ENCODE measurements at regions not wholly inside any gene's neighbourhood (a gene's known extent, or its start where the extent isn't known, plus 50 kb on each side); places are given as distances from the start of the nearest gene placed in this dataset.
"Not testable (repeated sequence)": the region's sequence is repeated elsewhere in the genome, so short reads cannot be mapped to it uniquely, and the experiment has no call there.

- H3K4me3 ChIP-seq (ENCODE audit: control insufficient read depth in 1 of 2, extremely low read depth in 1 of 2, low read length in 1 of 2) = no peak overlapping the region
- Mint-ChIP-seq H3K27me3 (no peaks in the 10 kb centered on the region), H3K27ac (no peak overlapping the region), H3K4me1 (no peaks in the 10 kb centered on the region), H3K9me3 (peaks cover 19 to 27% (median 26%) of the 10 kb centered on the region in 3 donors), H3K36me3 (no peaks in the 10 kb centered on the region), H3K4me3 (no peak overlapping the region)
- DNase-seq (no peak), ATAC-seq (replicated peaks in 1 of 4) (no peak)
- H3K4me1 ChIP-seq (ENCODE audit: control insufficient read depth in 1 of 2, extremely low read depth in 1 of 2, insufficient read depth in 2 of 2, low read length in 2 of 2) = no peaks in the 10 kb centered on the region
- H3K9me3 ChIP-seq = no peaks in the 10 kb centered on the region
- H3K27me3 ChIP-seq (replicated peaks in 1 of 2; ENCODE audit: control insufficient read depth in 2 of 2, extremely low read depth in 1 of 2, insufficient read depth in 2 of 2, low read length in 1 of 2) = no peaks in the 10 kb centered on the region
- no CpG with 5 or more reads among the region's 2 CpGs for WGBS (ENCODE audit: insufficient coverage)
- no peaks in the 10 kb centered on the region for H3K36me3 ChIP-seq (ENCODE audit: control insufficient read depth in 2 of 2, extremely low read depth in 1 of 2, insufficient read depth in 1 of 2, low read length in 1 of 2)
- H3K27ac ChIP-seq (ENCODE audit: low read length) = no peak overlapping the region
- CTCF ChIA-PET = no interaction called here
- POLR2A ChIA-PET = no interaction called here
These were observed 1696.7 kb upstream of the PIK3C3 start for GRCh38 chr18:40258311-40258710.

- Histone ChIP-seq H3K27me3 (replicated peaks in 1 of 2; ENCODE audit: control insufficient read depth in 2 of 2, extremely low read depth in 1 of 2, insufficient read depth in 2 of 2, low read length in 1 of 2) (no peaks in the 10 kb centered on the region), H3K4me3 (ENCODE audit: control insufficient read depth in 1 of 2, extremely low read depth in 1 of 2, low read length in 1 of 2) (no peak overlapping the region), H3K4me1 (ENCODE audit: control insufficient read depth in 1 of 2, extremely low read depth in 1 of 2, insufficient read depth in 2 of 2, low read length in 2 of 2) (no peaks in the 10 kb centered on the region), H3K27ac (ENCODE audit: low read length) (no peak overlapping the region), H3K36me3 (ENCODE audit: control insufficient read depth in 2 of 2, extremely low read depth in 1 of 2, insufficient read depth in 1 of 2, low read length in 1 of 2) (no peaks in the 10 kb centered on the region), H3K9me3 (no peaks in the 10 kb centered on the region)
- Mint-ChIP-seq H3K27ac (no peak overlapping the region), H3K27me3 (no peaks in the 10 kb centered on the region), H3K36me3 (no peaks in the 10 kb centered on the region), H3K4me3 (no peak overlapping the region), H3K9me3 (peaks cover 11 to 31% (median 21%) of the 10 kb centered on the region in 3 donors), H3K4me1 (no peaks in the 10 kb centered on the region)
- ATAC-seq (replicated peaks in 1 of 4) (no peak), DNase-seq (no peak)
- ChIA-PET POLR2A (no interaction called here), CTCF (no interaction called here)
- 100% methylated on average over 1 of the region's 1 CpG for WGBS (ENCODE audit: insufficient coverage)
These were observed 1704.8 kb upstream of the PIK3C3 start for GRCh38 chr18:40250236-40250635.

GRCh38 chr18:40249390-40250080 is 1705.5 kb upstream of the PIK3C3 start:
- Mint-ChIP-seq H3K9me3 (peaks cover 10 to 31% (median 24%) of the 10 kb centered on the region in 3 donors), H3K27ac (no peak overlapping the region), H3K27me3 (no peaks in the 10 kb centered on the region)

GRCh38 chr18:40245612-40246011 is 1709.4 kb upstream of the PIK3C3 start:
- DNase-seq; H3K27ac Mint-ChIP-seq; POLR2A ChIA-PET; CTCF ChIA-PET; H3K4me3 Mint-ChIP-seq; ATAC-seq (replicated peaks in 1 of 4); H3K4me3 ChIP-seq (ENCODE audit: control insufficient read depth in 1 of 2, extremely low read depth in 1 of 2, low read length in 1 of 2); H3K27ac ChIP-seq (ENCODE audit: low read length); H3K9me3 ChIP-seq; H3K36me3 Mint-ChIP-seq; H3K4me1 Mint-ChIP-seq; H3K4me1 ChIP-seq (ENCODE audit: control insufficient read depth in 1 of 2, extremely low read depth in 1 of 2, insufficient read depth in 2 of 2, low read length in 2 of 2); H3K27me3 ChIP-seq (replicated peaks in 1 of 2; ENCODE audit: control insufficient read depth in 2 of 2, extremely low read depth in 1 of 2, insufficient read depth in 2 of 2, low read length in 1 of 2); H3K36me3 ChIP-seq (ENCODE audit: control insufficient read depth in 2 of 2, extremely low read depth in 1 of 2, insufficient read depth in 1 of 2, low read length in 1 of 2); H3K27me3 Mint-ChIP-seq: not testable (repeated sequence)
- peaks cover 8 to 14% (median 11%) of the 10 kb centered on the region in 3 donors for H3K9me3 Mint-ChIP-seq
- 62% methylated on average over 3 of the region's 5 CpGs for WGBS (ENCODE audit: insufficient coverage)

More at GRCh38 chr18:40249390-40250080, 1705.5 kb upstream of the PIK3C3 start:
- Histone ChIP-seq H3K4me1 (ENCODE audit: control insufficient read depth in 1 of 2, extremely low read depth in 1 of 2, insufficient read depth in 2 of 2, low read length in 2 of 2) (no peaks in the 10 kb centered on the region), H3K27ac (ENCODE audit: low read length) (no peak overlapping the region), H3K36me3 (ENCODE audit: control insufficient read depth in 2 of 2, extremely low read depth in 1 of 2, insufficient read depth in 1 of 2, low read length in 1 of 2) (no peaks in the 10 kb centered on the region), H3K9me3 (no peaks in the 10 kb centered on the region), H3K4me3 (ENCODE audit: control insufficient read depth in 1 of 2, extremely low read depth in 1 of 2, low read length in 1 of 2) (no peak overlapping the region), H3K27me3 (replicated peaks in 1 of 2; ENCODE audit: control insufficient read depth in 2 of 2, extremely low read depth in 1 of 2, insufficient read depth in 2 of 2, low read length in 1 of 2) (no peaks in the 10 kb centered on the region)
- no CpG with 5 or more reads among the region's 3 CpGs for WGBS (ENCODE audit: insufficient coverage)
- ATAC-seq (replicated peaks in 1 of 4) (no peak), DNase-seq (no peak)
- H3K4me3 Mint-ChIP-seq = no peak overlapping the region
- ChIA-PET CTCF (no interaction called here), POLR2A (no interaction called here)
- H3K4me1 Mint-ChIP-seq = no peaks in the 10 kb centered on the region
- H3K36me3 Mint-ChIP-seq = no peaks in the 10 kb centered on the region

GRCh38 chr18:40243607-40244006 is 1711.4 kb upstream of the PIK3C3 start:
- H3K36me3 Mint-ChIP-seq = no peaks in the 10 kb centered on the region

GRCh38 chr18:40235836-40236235 is 1719.2 kb upstream of the PIK3C3 start:
- Histone ChIP-seq H3K4me3 (ENCODE audit: control insufficient read depth in 1 of 2, extremely low read depth in 1 of 2, low read length in 1 of 2) (no peak overlapping the region), H3K4me1 (ENCODE audit: control insufficient read depth in 1 of 2, extremely low read depth in 1 of 2, insufficient read depth in 2 of 2, low read length in 2 of 2) (no peaks in the 10 kb centered on the region), H3K36me3 (ENCODE audit: control insufficient read depth in 2 of 2, extremely low read depth in 1 of 2, insufficient read depth in 1 of 2, low read length in 1 of 2) (no peaks in the 10 kb centered on the region), H3K27ac (ENCODE audit: low read length) (no peak overlapping the region), H3K27me3 (replicated peaks in 1 of 2; ENCODE audit: control insufficient read depth in 2 of 2, extremely low read depth in 1 of 2, insufficient read depth in 2 of 2, low read length in 1 of 2) (no peaks in the 10 kb centered on the region), H3K9me3 (no peaks in the 10 kb centered on the region)
- Mint-ChIP-seq H3K27me3 (no peaks in the 10 kb centered on the region), H3K27ac (no peak overlapping the region), H3K9me3 (peaks cover 4 to 10% (median 9%) of the 10 kb centered on the region in 3 donors), H3K4me1 (no peaks in the 10 kb centered on the region), H3K36me3 (no peaks in the 10 kb centered on the region), H3K4me3 (no peak overlapping the region)
- ChIA-PET POLR2A (no interaction called here), CTCF (no interaction called here)
- no CpG with 5 or more reads among the region's 6 CpGs for WGBS (ENCODE audit: insufficient coverage)
- DNase-seq (no peak), ATAC-seq (replicated peaks in 1 of 4) (no peak)

More at GRCh38 chr18:40243607-40244006, 1711.4 kb upstream of the PIK3C3 start:
- Mint-ChIP-seq H3K27me3 (no peaks in the 10 kb centered on the region), H3K4me1 (no peaks in the 10 kb centered on the region), H3K9me3 (peaks cover 9 to 13% (median 11%) of the 10 kb centered on the region in 3 donors), H3K27ac (no peak overlapping the region), H3K4me3 (no peak overlapping the region)
- ATAC-seq (replicated peaks in 1 of 4) (no peak), DNase-seq (no peak)
- Histone ChIP-seq H3K27ac (ENCODE audit: low read length) (no peak overlapping the region), H3K4me1 (ENCODE audit: control insufficient read depth in 1 of 2, extremely low read depth in 1 of 2, insufficient read depth in 2 of 2, low read length in 2 of 2) (no peaks in the 10 kb centered on the region), H3K27me3 (replicated peaks in 1 of 2; ENCODE audit: control insufficient read depth in 2 of 2, extremely low read depth in 1 of 2, insufficient read depth in 2 of 2, low read length in 1 of 2) (no peaks in the 10 kb centered on the region), H3K4me3 (ENCODE audit: control insufficient read depth in 1 of 2, extremely low read depth in 1 of 2, low read length in 1 of 2) (no peak overlapping the region), H3K36me3 (ENCODE audit: control insufficient read depth in 2 of 2, extremely low read depth in 1 of 2, insufficient read depth in 1 of 2, low read length in 1 of 2) (no peaks in the 10 kb centered on the region), H3K9me3 (no peaks in the 10 kb centered on the region)
- no CpG with 5 or more reads among the region's 1 CpG for WGBS (ENCODE audit: insufficient coverage)
- ChIA-PET CTCF (no interaction called here), POLR2A (no interaction called here)

- ATAC-seq (replicated peaks in 1 of 4) (no peak), DNase-seq (no peak)
- no peak overlapping the region for H3K4me3 Mint-ChIP-seq
- H3K36me3 Mint-ChIP-seq = no peaks in the 10 kb centered on the region
- Histone ChIP-seq H3K36me3 (ENCODE audit: control insufficient read depth in 2 of 2, extremely low read depth in 1 of 2, insufficient read depth in 1 of 2, low read length in 1 of 2) (no peaks in the 10 kb centered on the region), H3K9me3 (no peaks in the 10 kb centered on the region), H3K27ac (ENCODE audit: low read length) (no peak overlapping the region), H3K4me3 (ENCODE audit: control insufficient read depth in 1 of 2, extremely low read depth in 1 of 2, low read length in 1 of 2) (no peak overlapping the region), H3K4me1 (ENCODE audit: control insufficient read depth in 1 of 2, extremely low read depth in 1 of 2, insufficient read depth in 2 of 2, low read length in 2 of 2) (no peaks in the 10 kb centered on the region), H3K27me3 (replicated peaks in 1 of 2; ENCODE audit: control insufficient read depth in 2 of 2, extremely low read depth in 1 of 2, insufficient read depth in 2 of 2, low read length in 1 of 2) (no peaks in the 10 kb centered on the region)
- no peaks in the 10 kb centered on the region for H3K4me1 Mint-ChIP-seq
- H3K27me3 Mint-ChIP-seq = no peaks in the 10 kb centered on the region
- peaks cover 4 to 9% (median 9%) of the 10 kb centered on the region in 3 donors for H3K9me3 Mint-ChIP-seq
- H3K27ac Mint-ChIP-seq = no peak overlapping the region
- POLR2A ChIA-PET = no interaction called here
- CTCF ChIA-PET = no interaction called here
- WGBS (ENCODE audit: insufficient coverage) = no CpG with 5 or more reads among the region's 2 CpGs
These were observed 1719.7 kb upstream of the PIK3C3 start for GRCh38 chr18:40235323-40235722.

All from T-cell (primary cell).